B cell (primary cell): ENCODE measurements at regions not wholly inside any gene's neighbourhood (a gene's known extent, or its start where the extent isn't known, plus 50 kb on each side); places are given as distances from the start of the nearest gene placed in this dataset.
A peak's percentile ranks its signal among the peaks of the same experiment; 100 is the strongest.

Experiments
- ATAC-seq: fragments of 200-7000 bp; cut with Tn5 transposase; one replicate; pipeline ENCODE4 v1.10.0; 2021; ENCODE audit warnings: low read depth, mild to moderate bottlenecking, moderate number of reproducible peaks, moderate library complexity
- CTCF ChIA-PET: fragments of 350-600 bp; sonication (Branson Sonifier 250); formaldehyde crosslinking; loops from one replicate; lab custom pipeline; 2021; ENCODE audit warnings: antibody characterized with exemption, inconsistent platforms; lab: Charles Lee
- POLR2A ChIA-PET: fragments of 350-600 bp; sonication (Branson Sonifier 250); formaldehyde crosslinking; loops from one replicate; lab custom pipeline; 2021; ENCODE audit warnings: antibody characterized with exemption; lab: Charles Lee
- DNase-seq: peaks from one replicate; pipeline ENCODE4 v3.0.0; 2013
- H2AFZ ChIP-seq: 2 replicates; pipeline ENCODE4 v1.6.1; 2012; ENCODE audit warnings: mild to moderate bottlenecking, low read depth, low read length; ENCODE audit not compliant: insufficient read depth, poor library complexity, severe bottlenecking
- H3K27ac ChIP-seq, 2 donors: 1 replicate in 1 of 2; 2 replicates in 1 of 2; pipeline ENCODE4 v1.5.1; 2012 to 2013; ENCODE audit warnings: low read length in 2 of 2, mild to moderate bottlenecking in 2 of 2, moderate library complexity in 1 of 2
- H3K27me3 ChIP-seq, 4 experiments: fragments of 200-600 bp in 1 of 4; sonication (generic) in 1 of 4; replicated peaks in 1 of 4; 1 replicate in 2 of 4; 2 replicates in 2 of 4; pipeline versions ENCODE4 v1.6.1 to v1.7.0; 2013 to 2016; ENCODE audit warnings: low read length in 3 of 4, mild to moderate bottlenecking in 2 of 4, mixed read lengths in 1 of 4, moderate library complexity in 1 of 4; ENCODE audit not compliant: insufficient read depth in 4 of 4, control insufficient read depth in 3 of 4; ENCODE audit errors: control extremely low read depth in 1 of 4
- H3K36me3 ChIP-seq, 2 experiments: replicated peaks in 1 of 2; 1 replicate in 1 of 2; 2 replicates in 1 of 2; pipeline versions ENCODE4 v1.6.1 to v1.7.1; 2013; ENCODE audit warnings: low read length in 1 of 2; ENCODE audit not compliant: insufficient read depth in 2 of 2, control insufficient read depth in 1 of 2; ENCODE audit errors: control extremely low read depth in 1 of 2, extremely low read depth in 1 of 2
- H3K4me1 ChIP-seq, 2 donors: fragments of 200-600 bp in 1 of 2; sonication (generic) in 1 of 2; 1 replicate in 1 of 2; 2 replicates in 1 of 2; pipeline versions ENCODE4 v1.5.1 to v1.6.1; 2013 to 2017; ENCODE audit warnings: low read length in 2 of 2; ENCODE audit not compliant: control insufficient read depth in 2 of 2, insufficient read depth in 2 of 2
- H3K4me2 ChIP-seq: replicated peaks from 2 replicates; pipeline ENCODE3; 2012; ENCODE audit warnings: mild to moderate bottlenecking, low read depth, low read length; ENCODE audit not compliant: poor library complexity, severe bottlenecking
- H3K4me3 ChIP-seq, 5 experiments: fragments of 200-600 bp in 1 of 5; sonication (generic) in 1 of 5; 1 replicate in 3 of 5; 2 replicates in 2 of 5; pipeline versions ENCODE4 v1.5.1 to v1.7.0; 2011 to 2016; ENCODE audit warnings: low read length in 4 of 5, mild to moderate bottlenecking in 4 of 5, low read depth in 2 of 5, control low read depth in 1 of 5, moderate library complexity in 1 of 5; ENCODE audit not compliant: insufficient read depth in 1 of 5; ENCODE audit errors: control extremely low read depth in 1 of 5, extremely low read depth in 1 of 5
- H3K79me2 ChIP-seq: fragments of 200-600 bp; sonication (generic); one replicate; pipeline ENCODE4 v1.6.0; 2016; ENCODE audit warnings: low read length; ENCODE audit not compliant: control insufficient read depth, insufficient read depth
- H3K9ac ChIP-seq: fragments of 200-600 bp; sonication (generic); 2 replicates; pipeline ENCODE4 v1.6.1; 2017; ENCODE audit warnings: mild to moderate bottlenecking, low read length, moderate library complexity
- H3K9me3 ChIP-seq, 3 donors: one replicate each; pipeline versions ENCODE4 v1.6.1 to v1.7.1; 2013; ENCODE audit warnings: low read length in 2 of 3; ENCODE audit not compliant: control insufficient read depth in 2 of 3, insufficient read depth in 1 of 3; ENCODE audit errors: control extremely low read depth in 1 of 3
- H4K20me1 ChIP-seq: 2 replicates; pipeline ENCODE4 v1.6.0; 2012; ENCODE audit warnings: mild to moderate bottlenecking, low read length; ENCODE audit not compliant: insufficient read depth, control insufficient read depth, poor library complexity, severe bottlenecking
- H3K27ac Mint-ChIP-seq: one replicate; pipeline ENCODE4 v1.8.0; 2021; ENCODE audit warnings: mixed read lengths
- H3K27me3 Mint-ChIP-seq: one replicate; pipeline ENCODE4 v1.8.0; 2021; ENCODE audit warnings: mixed read lengths
- H3K4me1 Mint-ChIP-seq: one replicate; pipeline ENCODE4 v1.8.0; 2021; ENCODE audit warnings: mixed read lengths
- H3K4me3 Mint-ChIP-seq: one replicate; pipeline ENCODE4 v1.8.0; 2021; ENCODE audit warnings: mixed read lengths
- H3K9me3 Mint-ChIP-seq: one replicate; pipeline ENCODE4 v1.8.0; 2022; ENCODE audit warnings: mixed read lengths; ENCODE audit not compliant: insufficient read depth
- EZH2 ChIP-seq: IDR thresholded peaks from 2 replicates; pipeline ENCODE4 v1.6.1; 2012; ENCODE audit warnings: borderline replicate concordance, low read depth, mild to moderate bottlenecking, moderate library complexity, low read length; ENCODE audit not compliant: insufficient read depth, poor library complexity, severe bottlenecking
- WGBS: methylation state at CpG from one replicate; pipeline ENCODE4 v1.1.5; 2013; ENCODE audit warnings: missing lambda C conversion rate; ENCODE audit not compliant: insufficient coverage; 5-methylcytosine and 5-hydroxymethylcytosine counted together
- intact Hi-C: fragments of 100-400 bp; cut with micrococcal nuclease; formaldehyde crosslinking; loops from one replicate; pipeline ENCODE4 v1.10.0; 2022
- TF ChIP-seq, protein P1 (sequence below): fragments of 200-600 bp; IDR thresholded peaks from one replicate; pipeline ENCODE4 v1.8.0; 2022; ENCODE audit warnings: antibody characterized with exemption, mild to moderate bottlenecking

DNA sequence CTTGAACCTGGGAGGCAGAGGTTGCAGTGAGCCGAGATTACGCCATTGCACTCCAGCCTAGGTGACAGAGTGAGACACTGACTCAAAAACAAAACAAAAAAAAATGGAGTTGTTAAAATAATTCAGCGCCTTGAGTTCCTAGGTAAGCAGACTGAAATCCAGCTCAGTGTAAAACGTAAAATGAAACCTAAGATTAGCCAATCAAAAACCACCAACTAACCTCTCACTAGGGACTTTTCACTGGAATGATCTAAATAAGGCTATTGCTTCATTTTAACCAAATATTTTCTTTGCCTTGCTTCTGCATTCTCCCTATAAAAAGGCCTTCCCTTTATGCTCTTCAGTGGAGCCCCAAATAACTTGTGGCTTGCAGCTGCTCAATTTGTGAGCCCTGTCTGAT lies 91.6 kb upstream of the HIF1A start:
- TF ChIP-seq, protein P1, sequence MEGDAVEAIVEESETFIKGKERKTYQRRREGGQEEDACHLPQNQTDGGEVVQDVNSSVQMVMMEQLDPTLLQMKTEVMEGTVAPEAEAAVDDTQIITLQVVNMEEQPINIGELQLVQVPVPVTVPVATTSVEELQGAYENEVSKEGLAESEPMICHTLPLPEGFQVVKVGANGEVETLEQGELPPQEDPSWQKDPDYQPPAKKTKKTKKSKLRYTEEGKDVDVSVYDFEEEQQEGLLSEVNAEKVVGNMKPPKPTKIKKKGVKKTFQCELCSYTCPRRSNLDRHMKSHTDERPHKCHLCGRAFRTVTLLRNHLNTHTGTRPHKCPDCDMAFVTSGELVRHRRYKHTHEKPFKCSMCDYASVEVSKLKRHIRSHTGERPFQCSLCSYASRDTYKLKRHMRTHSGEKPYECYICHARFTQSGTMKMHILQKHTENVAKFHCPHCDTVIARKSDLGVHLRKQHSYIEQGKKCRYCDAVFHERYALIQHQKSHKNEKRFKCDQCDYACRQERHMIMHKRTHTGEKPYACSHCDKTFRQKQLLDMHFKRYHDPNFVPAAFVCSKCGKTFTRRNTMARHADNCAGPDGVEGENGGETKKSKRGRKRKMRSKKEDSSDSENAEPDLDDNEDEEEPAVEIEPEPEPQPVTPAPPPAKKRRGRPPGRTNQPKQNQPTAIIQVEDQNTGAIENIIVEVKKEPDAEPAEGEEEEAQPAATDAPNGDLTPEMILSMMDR = no peak
- TF ChIP-seq EZH2 = no peak
- H3K4me1 ChIP-seq = peaks cover 24 to 31% of the 10 kb centered on the region in 2 donors
- H2AFZ ChIP-seq = no peak overlapping the region
- no peaks in the 10 kb centered on the region for H3K27me3 ChIP-seq
- WGBS = 40% methylated on average over 1 of the region's 4 CpGs
- ChIA-PET CTCF (no interaction called here), POLR2A (no interaction called here)
- intact Hi-C loops = no loop called here
- no peak overlapping the region for H3K27ac ChIP-seq
- Mint-ChIP-seq H3K4me3 (no peak overlapping the region), H3K9me3 (no peaks in the 10 kb centered on the region), H3K27me3 (no peaks in the 10 kb centered on the region), H3K4me1 (peaks cover 27% of the 10 kb centered on the region), H3K27ac (no peak overlapping the region)
- H3K9me3 ChIP-seq = no peaks in the 10 kb centered on the region
- H4K20me1 ChIP-seq = no peaks in the 10 kb centered on the region
- H3K4me2 ChIP-seq = no peak overlapping the region
- no peak for DNase-seq
- H3K79me2 ChIP-seq = no peaks in the 10 kb centered on the region
- no peak for ATAC-seq
- H3K4me3 ChIP-seq = no peak overlapping the region
- H3K9ac ChIP-seq = no peak overlapping the region
- H3K36me3 ChIP-seq = no peaks in the 10 kb centered on the region

DNA sequence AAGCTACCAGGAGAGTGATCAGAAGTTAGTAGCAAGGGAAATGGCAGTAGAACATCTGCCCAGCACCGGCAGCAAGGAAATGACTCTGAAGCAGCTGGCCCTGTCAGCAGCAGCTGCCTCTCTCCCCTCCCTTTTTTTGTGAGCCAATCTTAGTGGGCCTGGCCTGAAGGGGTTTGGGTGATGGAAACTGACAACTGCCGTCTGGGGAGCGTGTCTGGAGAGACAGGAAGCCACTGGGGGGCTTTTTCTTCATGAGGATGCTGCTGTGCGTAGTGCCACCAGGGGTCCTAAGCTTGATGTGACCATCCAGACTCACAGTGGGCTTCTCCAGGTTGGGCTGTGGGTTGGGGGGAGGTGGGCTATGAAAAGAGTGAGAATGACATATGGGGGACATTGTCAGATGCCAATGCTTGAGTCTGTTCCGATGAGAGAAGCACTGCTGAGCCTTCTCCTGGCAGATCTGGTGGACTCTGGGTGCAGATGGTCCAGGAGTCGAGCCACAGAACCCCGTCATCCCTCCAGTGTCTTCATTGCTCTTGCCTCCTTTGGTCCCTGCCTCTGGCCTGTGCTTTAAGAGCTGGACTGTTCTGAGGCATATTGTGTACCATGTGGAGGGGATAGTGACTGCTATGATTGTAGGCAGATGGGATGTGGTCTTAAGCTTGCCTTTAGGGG lies 87.6 kb upstream of the HIF1A start:
- POLR2A ChIA-PET = interaction anchor here (0.5 to 1.3 kb wide), 2 partner anchors 12 to 88 kb away, joined by 3 to 8 read pairs; partner anchors contain the start of gene HIF1A
- no peak overlapping the region for H3K4me2 ChIP-seq

More for the DNA sequence above, 87.6 kb upstream of the HIF1A start:
- DNase-seq = peak; percentile 44
- CTCF ChIA-PET = interaction anchor here (0.7 to 1.6 kb wide), 4 partner anchors 9 to 86 kb away, joined by 3 to 5 read pairs (median 4); no protein-coding TSS in a partner anchor
- H3K9me3 ChIP-seq = no peaks in the 10 kb centered on the region
- Mint-ChIP-seq H3K4me3 (no peak overlapping the region), H3K27ac (no peak overlapping the region), H3K9me3 (no peaks in the 10 kb centered on the region), H3K4me1 (peaks cover 11% of the 10 kb centered on the region), H3K27me3 (no peaks in the 10 kb centered on the region)
- intact Hi-C loops = loop anchor here (5.0 kb wide), 2 partner anchors 35 to 40 kb away; no protein-coding TSS in a partner anchor
- no peaks in the 10 kb centered on the region for H3K36me3 ChIP-seq
- TF ChIP-seq, protein P1 = no peak
- no peak for TF ChIP-seq EZH2
- ATAC-seq = peak; percentile 41
- peaks cover 6 to 13% of the 10 kb centered on the region in 2 donors for H3K4me1 ChIP-seq
- H3K79me2 ChIP-seq = no peaks in the 10 kb centered on the region
- no peak overlapping the region for H3K4me3 ChIP-seq
- 66% methylated on average over 6 of the region's 7 CpGs for WGBS
- no peaks in the 10 kb centered on the region for H3K27me3 ChIP-seq
- no peaks in the 10 kb centered on the region for H4K20me1 ChIP-seq
- H3K9ac ChIP-seq = no peak overlapping the region
- H3K27ac ChIP-seq = no peak overlapping the region
- peak overlapping the region; percentile 48 for H2AFZ ChIP-seq
